Activated naive CD4-positive, alpha-beta T cell treated with anti-CD3 and anti-CD28 coated beads for 36 hours (primary cell): ENCODE measurements at regions not wholly inside any gene's neighbourhood (a gene's known extent, or its start where the extent isn't known, plus 50 kb on each side); places are given as distances from the start of the nearest gene placed in this dataset.
"Not testable (repeated sequence)": the region's sequence is repeated elsewhere in the genome, so short reads cannot be mapped to it uniquely, and the experiment has no call there.

Source experiments
- CTCF ChIA-PET: fragments of 350-600 bp; sonication (Branson Sonifier 250); formaldehyde crosslinking; loops from one replicate; lab custom pipeline; 2021; ENCODE audit warnings: antibody characterized with exemption; lab: Charles Lee
- DNase-seq: peaks from one replicate; pipeline ENCODE4 v3.0.0-alpha.2; 2020
- H3K27ac Mint-ChIP-seq: one replicate; pipeline ENCODE4 v1.8.0; 2021; ENCODE audit warnings: mild to moderate bottlenecking, mixed read lengths
- H3K27me3 Mint-ChIP-seq: one replicate; pipeline ENCODE4 v1.8.0; 2021; ENCODE audit warnings: low read depth, mixed read lengths
- H3K36me3 Mint-ChIP-seq: one replicate; pipeline ENCODE4 v1.8.0; 2021; ENCODE audit warnings: low read depth, mixed read lengths
- H3K4me1 Mint-ChIP-seq: one replicate; pipeline ENCODE4 v1.8.0; 2021; ENCODE audit warnings: low read depth, mixed read lengths
- H3K4me3 Mint-ChIP-seq: one replicate; pipeline ENCODE4 v1.8.0; 2021; ENCODE audit warnings: mild to moderate bottlenecking, moderate library complexity, mixed read lengths
- H3K9me3 Mint-ChIP-seq: one replicate; pipeline ENCODE4 v1.8.0; 2021; ENCODE audit warnings: mixed read lengths
- intact Hi-C: fragments of 100-400 bp; cut with micrococcal nuclease; formaldehyde crosslinking; loops from one replicate; pipeline ENCODE4 v1.15.1; 2023

DNA sequence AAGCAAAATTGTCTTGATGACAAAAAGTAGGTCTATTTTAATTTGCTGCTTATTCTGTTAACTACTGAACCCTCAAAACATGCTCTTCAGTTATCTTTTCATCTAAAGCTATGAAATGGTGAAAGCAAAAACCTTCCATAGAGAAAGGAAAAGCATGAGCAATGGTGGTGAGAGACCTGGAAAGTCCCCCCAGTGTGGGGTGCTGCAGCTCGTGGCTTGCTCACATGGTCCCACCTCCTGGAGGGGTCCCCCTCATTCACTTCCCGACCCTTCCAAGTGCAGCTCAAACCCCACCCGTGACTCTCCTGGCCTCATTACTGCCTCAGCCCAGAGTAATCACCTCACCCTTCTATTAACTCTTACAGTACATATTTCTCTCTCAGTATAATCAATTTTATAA lies 301.8 kb upstream of the HNRNPA3 start:
- Mint-ChIP-seq H3K4me1 (no peaks in the 10 kb centered on the region), H3K9me3 (no peaks in the 10 kb centered on the region), H3K27me3 (peaks cover 5% of the 10 kb centered on the region), H3K27ac (no peak overlapping the region), H3K4me3 (no peak overlapping the region), H3K36me3 (no peaks in the 10 kb centered on the region)
- CTCF ChIA-PET = no interaction called here
- intact Hi-C loops = no loop called here
- DNase-seq = no peak

GRCh38 chr2:176913955-176914354 lies 298.6 kb upstream of the HNRNPA3 start:
- intact Hi-C loops = no loop called here
- Mint-ChIP-seq H3K4me1 (no peaks in the 10 kb centered on the region), H3K9me3 (no peaks in the 10 kb centered on the region), H3K27ac (no peak overlapping the region), H3K27me3 (peaks cover 5% of the 10 kb centered on the region), H3K36me3 (no peaks in the 10 kb centered on the region), H3K4me3 (no peak overlapping the region)
- DNase-seq = no peak
- CTCF ChIA-PET = no interaction called here

DNA sequence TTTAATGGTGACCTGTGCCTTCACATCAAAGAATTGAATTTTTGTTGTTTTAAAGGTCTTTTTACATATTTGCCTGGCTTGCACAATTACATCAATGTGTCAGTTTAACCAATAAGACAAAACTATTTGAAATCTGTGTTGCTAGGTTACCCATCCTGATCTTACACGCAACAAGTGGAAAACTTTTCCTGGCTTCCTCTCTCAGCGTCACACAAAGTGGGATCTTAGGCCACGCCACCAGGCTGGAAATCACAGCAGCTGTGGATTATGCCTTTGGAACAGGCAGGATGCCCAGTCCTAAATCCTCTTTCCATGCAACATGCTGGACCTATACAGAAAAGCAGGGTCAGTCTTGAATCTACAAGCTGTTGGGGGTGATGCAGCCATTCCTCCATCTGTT lies 298.2 kb upstream of the HNRNPA3 start:
- H3K27ac Mint-ChIP-seq = no peak overlapping the region
- intact Hi-C loops = no loop called here
- no peak overlapping the region for H3K4me3 Mint-ChIP-seq
- DNase-seq = no peak
- no peaks in the 10 kb centered on the region for H3K4me1 Mint-ChIP-seq
- H3K27me3 Mint-ChIP-seq = peaks cover 5% of the 10 kb centered on the region
- CTCF ChIA-PET = no interaction called here
- H3K36me3 Mint-ChIP-seq = no peaks in the 10 kb centered on the region
- no peaks in the 10 kb centered on the region for H3K9me3 Mint-ChIP-seq

DNA sequence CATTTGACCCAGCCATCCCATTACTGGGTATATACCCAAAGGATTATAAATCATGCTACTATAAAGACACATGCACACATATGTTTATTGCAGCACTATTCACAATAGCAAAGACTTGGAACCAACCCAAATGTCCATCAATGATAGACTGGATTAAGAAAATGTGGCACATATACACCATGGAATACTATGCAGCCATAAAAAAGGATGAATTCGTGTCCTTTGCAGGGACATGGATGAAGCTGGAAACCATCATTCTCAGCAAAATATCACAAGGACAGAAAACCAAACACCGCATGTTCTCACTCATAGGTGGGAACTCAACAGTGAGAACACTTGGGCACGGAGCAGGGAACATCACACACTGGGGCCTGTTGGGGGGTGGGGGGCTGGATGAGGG lies 290.0 kb upstream of the HNRNPA3 start:
- CTCF ChIA-PET, H3K27ac Mint-ChIP-seq, DNase-seq, H3K27me3 Mint-ChIP-seq, H3K4me3 Mint-ChIP-seq, H3K36me3 Mint-ChIP-seq, intact Hi-C loops, H3K4me1 Mint-ChIP-seq, H3K9me3 Mint-ChIP-seq: not testable (repeated sequence)

DNA sequence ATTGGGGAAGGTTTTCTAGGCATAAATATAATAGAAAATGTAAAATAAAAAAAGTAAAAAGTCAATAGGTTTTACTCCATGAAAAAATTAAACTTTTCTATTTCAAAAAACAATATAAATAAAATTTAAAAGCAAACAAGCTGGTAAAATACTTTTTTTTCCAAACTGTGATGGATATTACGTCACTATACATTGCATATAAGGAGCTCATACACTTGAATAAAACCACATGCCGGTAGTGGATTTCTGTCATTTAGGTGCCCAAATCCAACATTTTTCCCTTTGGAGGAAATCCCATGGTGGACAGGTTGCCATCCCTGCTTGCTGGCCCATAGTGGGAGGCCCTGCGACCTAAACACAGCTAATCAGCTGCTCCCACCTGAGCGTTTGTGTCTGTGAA lies 289.4 kb upstream of the HNRNPA3 start:
- intact Hi-C loops = no loop called here

DNA sequence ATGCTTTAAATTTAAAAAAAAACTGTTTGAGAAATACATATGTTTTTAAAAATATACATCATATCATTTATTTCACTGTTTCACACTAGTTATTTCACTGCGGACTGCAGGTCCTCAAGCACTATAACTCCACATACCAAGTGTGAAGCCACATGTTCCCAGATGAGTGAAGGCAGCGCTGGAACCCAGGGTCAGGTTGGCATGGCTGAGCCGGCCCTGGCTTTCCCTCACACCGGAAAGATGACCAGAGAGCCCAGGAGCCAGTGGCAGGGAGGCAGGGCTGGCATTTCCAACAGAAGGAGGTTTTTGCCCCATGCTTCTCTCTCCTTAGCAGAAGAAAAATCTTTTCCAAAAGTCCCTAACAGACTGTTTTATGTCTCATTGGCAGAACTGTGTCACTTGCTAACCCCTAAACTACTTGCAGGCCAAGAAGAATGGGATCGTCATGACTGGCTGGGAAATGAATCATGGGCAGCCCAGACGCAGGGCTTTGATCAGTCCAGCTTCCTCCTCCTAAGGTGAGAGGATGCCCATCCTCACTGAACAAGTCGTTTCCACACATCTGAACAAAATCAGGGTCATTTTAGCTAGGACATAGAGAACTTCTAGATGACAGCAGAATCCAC lies 287.6 kb upstream of the HNRNPA3 start:
- no peak overlapping the region for H3K4me3 Mint-ChIP-seq
- intact Hi-C loops = no loop called here
- CTCF ChIA-PET = no interaction called here
- DNase-seq = no peak
- H3K27ac Mint-ChIP-seq = no peak overlapping the region
- H3K27me3 Mint-ChIP-seq = peaks cover 6% of the 10 kb centered on the region
- H3K9me3 Mint-ChIP-seq = no peaks in the 10 kb centered on the region
- H3K36me3 Mint-ChIP-seq = no peaks in the 10 kb centered on the region
- H3K4me1 Mint-ChIP-seq = no peaks in the 10 kb centered on the region

More for the DNA sequence above, 289.4 kb upstream of the HNRNPA3 start:
- no peak overlapping the region for H3K4me3 Mint-ChIP-seq
- DNase-seq = no peak
- no peaks in the 10 kb centered on the region for H3K27me3 Mint-ChIP-seq
- no peak overlapping the region for H3K27ac Mint-ChIP-seq
- no peaks in the 10 kb centered on the region for H3K36me3 Mint-ChIP-seq
- CTCF ChIA-PET = no interaction called here
- no peaks in the 10 kb centered on the region for H3K9me3 Mint-ChIP-seq
- H3K4me1 Mint-ChIP-seq = no peaks in the 10 kb centered on the region

DNA sequence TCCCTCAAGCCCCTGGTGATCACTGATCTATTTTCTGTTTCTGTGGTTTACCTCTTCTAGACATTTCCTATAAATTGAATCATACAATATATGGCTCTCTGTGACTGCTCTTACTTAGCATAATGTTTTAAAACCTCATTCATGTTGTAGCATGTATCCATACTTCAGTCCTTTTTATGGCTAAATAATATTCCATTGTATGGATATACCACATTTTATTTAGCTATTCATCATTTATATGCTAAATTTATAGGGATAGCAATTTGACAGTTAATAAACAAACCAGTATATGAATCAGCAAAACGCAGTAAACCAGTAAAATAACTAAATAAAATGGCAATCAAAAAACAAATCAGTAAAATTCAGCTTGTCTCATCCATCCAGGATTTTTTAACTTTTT lies 286.1 kb upstream of the HNRNPA3 start:
- Mint-ChIP-seq H3K4me1 (peaks cover 5% of the 10 kb centered on the region), H3K27ac (no peak overlapping the region), H3K9me3 (no peaks in the 10 kb centered on the region), H3K27me3 (peaks cover 6% of the 10 kb centered on the region), H3K36me3 (no peaks in the 10 kb centered on the region), H3K4me3 (no peak overlapping the region)
- DNase-seq = no peak
- CTCF ChIA-PET = no interaction called here
- intact Hi-C loops = no loop called here

DNA sequence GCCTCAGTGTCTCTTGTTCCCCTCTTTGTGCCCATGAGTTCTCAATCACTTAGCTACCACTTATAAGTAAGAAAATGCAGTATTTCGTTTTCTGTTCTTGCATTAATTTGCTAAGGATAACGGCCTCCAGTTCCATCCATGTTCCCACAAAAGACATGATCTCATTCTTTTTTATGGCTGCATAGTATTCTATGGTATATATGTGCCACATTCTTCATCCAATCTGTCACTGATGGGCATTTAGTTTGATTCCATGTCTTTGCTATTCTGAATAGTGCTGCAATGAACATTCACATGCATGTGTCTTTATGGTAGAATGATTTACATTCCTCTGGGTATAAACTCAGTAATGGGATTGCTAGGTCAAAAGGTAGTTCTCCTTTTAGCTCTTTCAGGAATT lies 283.2 kb upstream of the HNRNPA3 start:
- CTCF ChIA-PET, H3K36me3 Mint-ChIP-seq, H3K27ac Mint-ChIP-seq, intact Hi-C loops, H3K4me3 Mint-ChIP-seq, H3K27me3 Mint-ChIP-seq, H3K9me3 Mint-ChIP-seq, DNase-seq: not testable (repeated sequence)
- peaks cover 10% of the 10 kb centered on the region for H3K4me1 Mint-ChIP-seq

DNA sequence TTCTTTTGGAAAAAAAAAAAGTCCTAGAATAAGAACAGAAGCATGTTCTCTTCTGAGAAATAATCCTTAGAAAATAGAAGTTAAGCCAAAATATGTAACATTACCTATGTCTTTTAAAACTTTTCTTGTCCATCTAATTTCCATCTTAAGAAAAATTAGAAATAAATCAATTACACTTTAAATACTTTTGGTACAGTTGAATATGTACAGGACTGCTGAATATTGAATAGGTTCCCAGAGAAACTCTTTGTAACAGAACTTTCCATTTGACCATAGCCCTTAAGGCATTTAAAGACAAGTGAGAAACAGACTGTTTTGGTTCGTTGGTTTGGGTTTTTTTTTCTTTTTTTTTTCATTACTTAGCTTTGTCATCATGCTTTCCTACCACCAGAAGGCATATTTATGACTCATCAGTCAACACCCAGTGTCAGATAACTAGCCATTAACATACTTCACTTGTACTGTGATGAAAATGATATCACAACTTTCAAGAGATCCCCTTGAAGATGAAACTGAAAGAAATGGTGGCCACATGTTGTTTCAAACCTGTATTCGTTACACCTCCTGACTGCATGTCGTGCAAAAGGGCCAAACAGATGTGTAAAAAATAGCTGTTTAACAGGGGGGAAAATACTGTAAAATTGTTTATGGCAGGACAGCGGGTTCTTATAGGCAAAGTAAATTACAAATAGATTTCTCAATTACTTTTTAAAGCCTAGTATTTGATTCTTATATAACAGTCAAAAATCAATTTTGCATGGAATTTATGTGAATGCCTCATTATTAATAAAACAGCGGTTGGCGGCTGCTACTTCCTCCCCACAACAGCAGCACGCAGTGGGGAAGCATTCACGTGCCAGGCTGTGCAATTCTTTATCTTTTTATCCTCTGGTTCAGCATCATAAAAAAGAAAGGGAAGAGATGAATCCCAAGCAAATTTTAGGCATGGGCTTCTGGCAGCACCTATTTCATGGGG lies 280.7 kb upstream of the HNRNPA3 start:
- H3K36me3 Mint-ChIP-seq = no peaks in the 10 kb centered on the region
- no peak overlapping the region for H3K27ac Mint-ChIP-seq
- CTCF ChIA-PET = interaction anchor here (1.1 to 1.2 kb wide), 2 partner anchors 216 to 233 kb away, joined by 3 to 4 read pairs; no protein-coding TSS in a partner anchor
- DNase-seq = peak; percentile 23
- peaks cover 10% of the 10 kb centered on the region for H3K4me1 Mint-ChIP-seq
- H3K4me3 Mint-ChIP-seq = no peak overlapping the region
- intact Hi-C loops = loop anchor here (1.0 to 5.0 kb wide), 3 partner anchors 65 to 215 kb away; no protein-coding TSS in a partner anchor
- H3K27me3 Mint-ChIP-seq = peaks cover 8% of the 10 kb centered on the region
- H3K9me3 Mint-ChIP-seq = no peaks in the 10 kb centered on the region

DNA sequence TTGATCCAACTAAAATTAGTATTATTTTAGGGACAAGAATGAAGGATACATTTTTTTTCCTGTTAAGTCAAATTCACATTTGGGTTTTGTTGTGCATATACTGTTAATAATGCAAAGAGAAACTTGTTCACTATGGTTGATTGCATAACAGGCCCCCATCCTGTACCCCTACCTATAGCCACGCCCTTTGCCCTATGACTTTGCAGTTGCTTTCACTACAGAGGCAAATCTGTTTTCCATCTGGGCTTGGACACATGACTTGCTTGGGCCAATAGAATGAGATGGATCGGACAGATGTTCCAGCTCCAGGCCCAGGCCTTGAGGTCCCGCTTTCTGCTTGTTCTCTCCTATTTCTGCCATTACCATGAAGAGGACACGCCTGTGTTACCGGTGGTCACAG lies 278.5 kb upstream of the HNRNPA3 start:
- intact Hi-C loops = loop anchor here (5.0 kb wide), 1 partner anchor 213 kb away; no protein-coding TSS in a partner anchor
- Mint-ChIP-seq H3K9me3 (no peaks in the 10 kb centered on the region), H3K27me3 (peaks cover 13% of the 10 kb centered on the region), H3K27ac (no peak overlapping the region), H3K36me3 (no peaks in the 10 kb centered on the region), H3K4me3 (no peak overlapping the region), H3K4me1 (peaks cover 10% of the 10 kb centered on the region)
- CTCF ChIA-PET = no interaction called here
- DNase-seq = no peak

DNA sequence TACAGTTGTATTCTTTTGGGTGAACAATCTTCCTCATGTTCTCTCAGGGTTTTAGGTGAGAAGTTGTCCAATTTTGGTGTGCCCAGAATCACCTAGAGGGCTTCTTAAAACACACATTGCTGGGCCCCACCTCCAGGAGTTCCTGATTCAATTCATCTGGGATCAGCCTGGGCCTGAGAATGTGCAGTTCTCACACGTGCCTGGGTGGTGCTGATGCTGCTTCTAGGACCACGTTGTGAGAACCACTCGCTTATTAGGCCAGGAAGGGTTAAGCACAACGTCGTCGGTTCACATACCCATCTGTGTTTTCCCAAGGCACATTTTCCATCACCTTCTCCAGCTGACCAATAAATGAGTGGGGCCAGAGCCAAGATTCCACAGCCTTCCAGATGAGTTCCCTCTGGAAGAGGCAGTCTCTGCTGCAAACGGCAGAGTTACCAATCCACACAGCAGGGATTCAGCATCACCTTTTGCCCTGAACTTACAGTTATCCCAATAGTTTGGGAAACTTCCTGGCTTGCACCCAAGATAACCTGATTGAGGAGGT lies 277.7 kb upstream of the HNRNPA3 start:
- intact Hi-C loops = loop anchor here (5.0 kb wide), 1 partner anchor 212 kb away; no protein-coding TSS in a partner anchor
- Mint-ChIP-seq H3K4me3 (no peak overlapping the region), H3K9me3 (no peaks in the 10 kb centered on the region), H3K4me1 (peaks cover 10% of the 10 kb centered on the region), H3K27me3 (peaks cover 7% of the 10 kb centered on the region), H3K27ac (no peak overlapping the region), H3K36me3 (no peaks in the 10 kb centered on the region)
- no peak for DNase-seq
- CTCF ChIA-PET = no interaction called here

- no peak overlapping the region for H3K4me3 Mint-ChIP-seq
- H3K27ac Mint-ChIP-seq = no peak overlapping the region
- peaks cover 8% of the 10 kb centered on the region for H3K27me3 Mint-ChIP-seq
- CTCF ChIA-PET = no interaction called here
- intact Hi-C loops = no loop called here
- peaks cover 10% of the 10 kb centered on the region for H3K4me1 Mint-ChIP-seq
- no peaks in the 10 kb centered on the region for H3K36me3 Mint-ChIP-seq
- no peaks in the 10 kb centered on the region for H3K9me3 Mint-ChIP-seq
- DNase-seq = no peak
Measured at GRCh38 chr2:176935543-176936102, 277.0 kb upstream of the HNRNPA3 start.
